ENCODE measurements at regions not wholly inside any gene's neighbourhood (a gene's known extent, or its start where the extent isn't known, plus 50 kb on each side); places are given as distances from the start of the nearest gene placed in this dataset.

- H3K36me3 ChIP-seq = no peaks in the 10 kb centered on the region
These were observed 139.0 kb upstream of the ACTBL2 start for GRCh38 chr5:57621624-57622023.

GRCh38 chr5:57618767-57619381 is 136.3 kb upstream of the ACTBL2 start:
- Mint-ChIP-seq H3K4me3 (no peak overlapping the region), H3K27ac (no peak overlapping the region), H3K9me3 (no peaks in the 10 kb centered on the region), H3K36me3 (no peaks in the 10 kb centered on the region), H3K27me3 (ENCODE audit: insufficient read depth, low read depth) (no peaks in the 10 kb centered on the region), H3K4me1 (no peaks in the 10 kb centered on the region)
- Histone ChIP-seq H3K9ac (no peak overlapping the region), H3K36me3 (no peaks in the 10 kb centered on the region), H3K27me3 (no peaks in the 10 kb centered on the region), H3K79me2 (ENCODE audit: low read depth) (no peaks in the 10 kb centered on the region), H4K20me1 (ENCODE audit: low read depth) (no peaks in the 10 kb centered on the region), H3K4me2 (no peak overlapping the region), H3K4me3 (no peak overlapping the region), H2AFZ (replicated peaks) (no peak overlapping the region), H3K27ac (no peak overlapping the region), H3F3A (ENCODE audit: low read depth) (no peaks in the 10 kb centered on the region), H3K4me1 (no peaks in the 10 kb centered on the region), H3K9me3 (ENCODE audit: low read depth) (no peaks in the 10 kb centered on the region)
- TF ChIP-seq EZH2phosphoT487 (IDR thresholded peaks at IDR 0.05) (no peak), EZH2 (IDR thresholded peaks at IDR 0.05) (no peak)
- TF ChIP-seq, protein P1, sequence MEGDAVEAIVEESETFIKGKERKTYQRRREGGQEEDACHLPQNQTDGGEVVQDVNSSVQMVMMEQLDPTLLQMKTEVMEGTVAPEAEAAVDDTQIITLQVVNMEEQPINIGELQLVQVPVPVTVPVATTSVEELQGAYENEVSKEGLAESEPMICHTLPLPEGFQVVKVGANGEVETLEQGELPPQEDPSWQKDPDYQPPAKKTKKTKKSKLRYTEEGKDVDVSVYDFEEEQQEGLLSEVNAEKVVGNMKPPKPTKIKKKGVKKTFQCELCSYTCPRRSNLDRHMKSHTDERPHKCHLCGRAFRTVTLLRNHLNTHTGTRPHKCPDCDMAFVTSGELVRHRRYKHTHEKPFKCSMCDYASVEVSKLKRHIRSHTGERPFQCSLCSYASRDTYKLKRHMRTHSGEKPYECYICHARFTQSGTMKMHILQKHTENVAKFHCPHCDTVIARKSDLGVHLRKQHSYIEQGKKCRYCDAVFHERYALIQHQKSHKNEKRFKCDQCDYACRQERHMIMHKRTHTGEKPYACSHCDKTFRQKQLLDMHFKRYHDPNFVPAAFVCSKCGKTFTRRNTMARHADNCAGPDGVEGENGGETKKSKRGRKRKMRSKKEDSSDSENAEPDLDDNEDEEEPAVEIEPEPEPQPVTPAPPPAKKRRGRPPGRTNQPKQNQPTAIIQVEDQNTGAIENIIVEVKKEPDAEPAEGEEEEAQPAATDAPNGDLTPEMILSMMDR (IDR thresholded peaks at IDR 0.05) = no peak
- no peak for DNase-seq (ENCODE audit: low spot score)

More at GRCh38 chr5:57621624-57622023, 139.0 kb upstream of the ACTBL2 start:
- TF ChIP-seq EZH2phosphoT487 (IDR thresholded peaks at IDR 0.05) = no peak
- TF ChIP-seq, protein P1 (IDR thresholded peaks at IDR 0.05) = no peak
- no peak for TF ChIP-seq EZH2 (IDR thresholded peaks at IDR 0.05)
- H2AFZ ChIP-seq (replicated peaks) = no peak overlapping the region
- no peak for DNase-seq (ENCODE audit: low spot score)
- H3K4me1 ChIP-seq = no peaks in the 10 kb centered on the region
- H3K79me2 ChIP-seq (ENCODE audit: low read depth) = no peaks in the 10 kb centered on the region
- H3K4me3 ChIP-seq = no peak overlapping the region
- H3K27ac Mint-ChIP-seq = no peak overlapping the region
- no peaks in the 10 kb centered on the region for H3K27me3 ChIP-seq
- no peaks in the 10 kb centered on the region for H3K27me3 Mint-ChIP-seq (ENCODE audit: insufficient read depth, low read depth)
- H3K9me3 Mint-ChIP-seq = no peaks in the 10 kb centered on the region
- H3K9me3 ChIP-seq (ENCODE audit: low read depth) = no peaks in the 10 kb centered on the region
- H3K27ac ChIP-seq = no peak overlapping the region
- H3K4me1 Mint-ChIP-seq = no peaks in the 10 kb centered on the region
- H3K9ac ChIP-seq = no peak overlapping the region
- H4K20me1 ChIP-seq (ENCODE audit: low read depth) = no peaks in the 10 kb centered on the region
- H3K4me2 ChIP-seq = no peak overlapping the region
- H3K36me3 Mint-ChIP-seq = no peaks in the 10 kb centered on the region
- no peaks in the 10 kb centered on the region for H3F3A ChIP-seq (ENCODE audit: low read depth)
- no peak overlapping the region for H3K4me3 Mint-ChIP-seq

DNA sequence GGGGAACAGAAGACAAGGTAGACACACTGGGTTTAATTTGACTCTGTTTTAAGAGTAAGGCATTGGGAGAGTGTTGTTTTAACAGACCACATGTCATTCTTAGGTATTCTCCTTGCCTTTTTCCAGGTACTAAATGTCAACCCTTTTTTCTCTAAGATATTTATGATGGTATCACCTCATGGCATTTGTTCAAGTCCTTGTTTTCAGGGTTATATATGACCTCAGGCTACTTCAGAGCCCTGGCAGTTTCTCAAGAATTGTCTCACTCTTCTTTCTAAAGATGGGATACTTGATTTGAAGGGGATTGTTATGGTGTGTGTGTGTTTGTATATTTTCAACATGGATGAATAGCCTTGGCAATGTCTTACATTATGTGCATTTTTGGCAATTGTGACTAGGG is 131.1 kb upstream of the ACTBL2 start:
- Mint-ChIP-seq H3K4me1 (no peaks in the 10 kb centered on the region), H3K27ac (no peak overlapping the region), H3K36me3 (no peaks in the 10 kb centered on the region), H3K9me3 (no peaks in the 10 kb centered on the region), H3K27me3 (ENCODE audit: insufficient read depth, low read depth) (no peaks in the 10 kb centered on the region), H3K4me3 (no peak overlapping the region)
- no peaks in the 10 kb centered on the region for H3K79me2 ChIP-seq (ENCODE audit: low read depth)
- H2AFZ ChIP-seq (replicated peaks) = no peak overlapping the region
- no peaks in the 10 kb centered on the region for H3K4me1 ChIP-seq
- no peak overlapping the region for H3K27ac ChIP-seq
- DNase-seq (ENCODE audit: low spot score) = no peak
- no peaks in the 10 kb centered on the region for H3K9me3 ChIP-seq (ENCODE audit: low read depth)
- no peaks in the 10 kb centered on the region for H4K20me1 ChIP-seq (ENCODE audit: low read depth)
- no peaks in the 10 kb centered on the region for H3K27me3 ChIP-seq
- H3F3A ChIP-seq (ENCODE audit: low read depth) = no peaks in the 10 kb centered on the region
- H3K4me3 ChIP-seq = no peak overlapping the region
- TF ChIP-seq, protein P1 (IDR thresholded peaks at IDR 0.05) = no peak
- TF ChIP-seq EZH2phosphoT487 (IDR thresholded peaks at IDR 0.05) (no peak), EZH2 (IDR thresholded peaks at IDR 0.05) (no peak)
- no peaks in the 10 kb centered on the region for H3K36me3 ChIP-seq
- no peak overlapping the region for H3K9ac ChIP-seq
- H3K4me2 ChIP-seq = no peak overlapping the region
